ENCODE measurements at regions not wholly inside any gene's neighbourhood (a gene's known extent, or its start where the extent isn't known, plus 50 kb on each side); places are given as distances from the start of the nearest gene placed in this dataset.

DNA sequence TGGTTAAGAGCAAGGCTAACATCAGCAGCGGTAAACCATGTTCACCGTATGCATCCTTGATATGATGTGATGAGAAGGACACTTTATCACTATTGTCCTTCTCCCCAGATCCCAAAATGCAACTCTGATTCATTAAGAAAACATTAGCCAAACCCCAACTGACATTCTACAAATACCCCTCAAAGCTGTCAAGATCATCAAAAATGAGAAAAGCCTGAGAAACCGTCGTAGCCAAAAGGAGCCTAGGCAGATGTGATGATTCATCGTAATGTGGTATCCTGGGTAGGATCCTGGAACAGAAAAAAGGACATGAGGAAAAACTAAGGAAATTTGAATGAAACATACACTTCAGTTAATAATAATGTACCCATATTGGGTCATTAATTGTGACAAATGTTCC is 67.3 kb upstream of the ST6GAL2 start:
- TF ChIP-seq GATA3 (IDR thresholded peaks at IDR 0.05; ENCODE audit: low read depth, low read length) (no peak), GATA2 (IDR thresholded peaks at IDR 0.05; ENCODE audit: low read depth, low read length) (no peak)

All from SH-SY5Y (cell line).